GM12864 (cell line): ENCODE measurements at regions not wholly inside any gene's neighbourhood (a gene's known extent, or its start where the extent isn't known, plus 50 kb on each side); places are given as distances from the start of the nearest gene placed in this dataset.

Source experiments
- DNase-seq: peaks from one replicate; pipeline ENCODE4 v3.0.0-alpha.2; 2011; ENCODE audit warnings: low read depth
- H3K4me3 ChIP-seq: 2 replicates; pipeline ENCODE4 v1.5.1; 2011; ENCODE audit warnings: mild to moderate bottlenecking, low read depth, low read length, control low read depth
- CTCF ChIP-seq: IDR thresholded peaks from 2 replicates; pipeline ENCODE4 v1.5.1; 2011; ENCODE audit warnings: low read depth, mild to moderate bottlenecking, moderate library complexity, low read length, control low read depth, inconsistent platforms; ENCODE audit errors: missing control alignments

DNA sequence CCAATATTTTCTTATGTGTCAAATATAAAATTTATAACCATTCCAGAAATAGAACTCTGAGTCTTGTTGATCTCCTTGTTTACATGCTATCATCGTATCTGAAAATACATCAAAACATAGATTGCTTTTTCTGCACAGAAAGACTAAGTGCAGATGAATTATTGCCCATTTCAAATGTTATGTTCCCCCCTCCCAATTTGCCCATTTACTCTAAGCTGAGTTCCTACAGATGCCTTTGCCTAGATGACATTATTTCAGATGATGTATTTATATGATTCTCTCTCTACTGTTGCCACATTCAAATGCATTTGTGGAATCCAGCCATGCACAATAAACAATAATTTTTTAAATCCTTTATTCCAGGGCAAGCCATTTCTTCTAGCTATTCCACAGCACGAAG lies 810.1 kb upstream of the MGAT4C start:
- no peak for DNase-seq
- TF ChIP-seq CTCF = no peak
- H3K4me3 ChIP-seq = no peak overlapping the region

DNA sequence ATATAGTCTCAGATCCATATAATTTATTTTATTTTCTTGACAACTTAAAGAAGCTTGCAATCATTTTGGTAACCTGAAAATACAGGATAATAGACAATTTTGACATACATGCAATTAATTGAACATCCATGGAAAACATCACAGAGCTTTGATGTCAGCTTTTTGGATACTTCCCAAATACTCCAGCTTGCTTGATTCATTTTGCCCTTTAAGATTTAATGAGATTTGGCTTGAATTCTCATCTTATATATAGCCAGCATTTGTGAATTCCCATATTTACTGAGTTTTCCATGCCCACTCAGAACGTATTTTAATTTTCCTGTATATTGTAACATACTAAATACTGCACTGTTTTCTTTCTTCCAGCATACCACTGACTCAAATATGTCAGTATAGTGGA lies 803.0 kb upstream of the MGAT4C start:
- no peak for DNase-seq
- H3K4me3 ChIP-seq = no peak overlapping the region
- no peak for TF ChIP-seq CTCF

- no peak overlapping the region for H3K4me3 ChIP-seq
- no peak for DNase-seq
- no peak for TF ChIP-seq CTCF
Measured at GRCh38 chr12:87054226-87054625, 798.0 kb upstream of the MGAT4C start.

DNA sequence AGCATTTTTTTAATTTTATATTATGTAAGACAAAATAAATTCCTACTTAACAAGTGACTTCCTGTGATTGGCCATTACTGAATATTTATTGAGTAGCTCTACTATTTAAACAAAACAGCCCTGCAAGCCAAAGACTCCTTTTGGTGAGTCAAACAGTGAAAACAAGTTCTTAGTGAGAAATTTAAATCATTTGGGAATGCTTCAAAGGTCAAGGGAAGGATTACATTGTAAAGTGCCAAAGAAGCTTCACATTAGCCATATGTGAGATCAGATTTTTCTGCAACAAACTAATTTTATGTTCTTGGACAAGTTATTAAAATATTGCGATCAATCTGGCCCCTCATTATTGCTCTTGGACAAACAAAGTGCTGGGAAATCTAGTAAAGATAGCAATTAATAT lies 795.4 kb upstream of the MGAT4C start:
- no peak for TF ChIP-seq CTCF
- no peak overlapping the region for H3K4me3 ChIP-seq
- no peak for DNase-seq

GRCh38 chr12:87047691-87048090 lies 791.5 kb upstream of the MGAT4C start:
- H3K4me3 ChIP-seq = no peak overlapping the region
- TF ChIP-seq CTCF = no peak
- no peak for DNase-seq

DNA sequence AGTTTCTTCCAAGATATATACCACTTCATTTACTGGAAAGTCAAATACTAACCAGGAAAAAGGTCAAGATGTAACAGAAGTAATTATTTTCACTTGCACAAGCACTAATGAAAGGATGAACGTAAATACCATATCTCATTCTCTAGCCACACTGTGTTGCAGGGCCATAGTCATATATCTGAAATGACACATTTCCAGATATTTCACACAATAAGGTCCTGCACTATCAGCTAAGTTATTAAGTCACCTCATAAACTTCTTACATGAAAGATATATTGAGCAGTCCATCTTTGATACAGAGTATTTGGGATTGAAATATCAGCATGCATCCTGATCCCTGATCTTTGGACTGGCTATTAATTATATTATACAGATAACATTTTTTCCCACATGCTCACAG lies 783.3 kb upstream of the MGAT4C start:
- TF ChIP-seq CTCF = no peak
- no peak overlapping the region for H3K4me3 ChIP-seq
- DNase-seq = no peak

DNA sequence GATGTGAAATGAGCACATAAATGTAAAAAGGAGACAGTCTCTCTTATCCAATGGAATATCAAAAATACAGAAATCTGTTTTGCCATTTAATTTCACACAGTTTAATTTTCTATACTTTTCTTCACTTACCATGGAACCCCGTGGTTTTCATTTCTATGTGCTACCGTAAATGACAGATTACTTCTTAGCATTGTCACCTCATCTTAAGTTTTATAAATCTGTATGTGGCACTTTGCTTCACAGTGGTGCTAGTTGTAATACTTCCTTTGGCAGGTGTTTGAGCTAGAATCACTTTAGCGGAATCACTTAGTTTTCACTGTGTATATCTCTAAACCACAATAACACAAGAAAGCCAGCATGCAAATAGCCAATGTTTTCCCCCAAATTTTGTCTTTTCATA lies 781.9 kb upstream of the MGAT4C start:
- H3K4me3 ChIP-seq = no peak overlapping the region
- no peak for DNase-seq
- TF ChIP-seq CTCF = no peak
